ENCODE measurements at regions not wholly inside any gene's neighbourhood (a gene's known extent, or its start where the extent isn't known, plus 50 kb on each side); places are given as distances from the start of the nearest gene placed in this dataset.

- TF ChIP-seq, protein P1, sequence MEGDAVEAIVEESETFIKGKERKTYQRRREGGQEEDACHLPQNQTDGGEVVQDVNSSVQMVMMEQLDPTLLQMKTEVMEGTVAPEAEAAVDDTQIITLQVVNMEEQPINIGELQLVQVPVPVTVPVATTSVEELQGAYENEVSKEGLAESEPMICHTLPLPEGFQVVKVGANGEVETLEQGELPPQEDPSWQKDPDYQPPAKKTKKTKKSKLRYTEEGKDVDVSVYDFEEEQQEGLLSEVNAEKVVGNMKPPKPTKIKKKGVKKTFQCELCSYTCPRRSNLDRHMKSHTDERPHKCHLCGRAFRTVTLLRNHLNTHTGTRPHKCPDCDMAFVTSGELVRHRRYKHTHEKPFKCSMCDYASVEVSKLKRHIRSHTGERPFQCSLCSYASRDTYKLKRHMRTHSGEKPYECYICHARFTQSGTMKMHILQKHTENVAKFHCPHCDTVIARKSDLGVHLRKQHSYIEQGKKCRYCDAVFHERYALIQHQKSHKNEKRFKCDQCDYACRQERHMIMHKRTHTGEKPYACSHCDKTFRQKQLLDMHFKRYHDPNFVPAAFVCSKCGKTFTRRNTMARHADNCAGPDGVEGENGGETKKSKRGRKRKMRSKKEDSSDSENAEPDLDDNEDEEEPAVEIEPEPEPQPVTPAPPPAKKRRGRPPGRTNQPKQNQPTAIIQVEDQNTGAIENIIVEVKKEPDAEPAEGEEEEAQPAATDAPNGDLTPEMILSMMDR (IDR thresholded peaks at IDR 0.05; ENCODE audit: low read depth, low read length), result no peak
- Histone ChIP-seq H3K27ac (no peak overlapping the region), H3K9me3 (ENCODE audit: low read depth) (no peaks in the 10 kb centered on the region), H3K36me3 (no peaks in the 10 kb centered on the region), H3K4me3 (no peak overlapping the region), H3K4me1 (ENCODE audit: low read depth) (no peaks in the 10 kb centered on the region), H3K27me3 (no peaks in the 10 kb centered on the region)
- no peak for DNase-seq (ENCODE audit: low read depth in 1 of 2, low spot score in 1 of 2)
Observed at GRCh38 chr4:31662951-31663350, 942.8 kb downstream of the PCDH7 start.

DNA sequence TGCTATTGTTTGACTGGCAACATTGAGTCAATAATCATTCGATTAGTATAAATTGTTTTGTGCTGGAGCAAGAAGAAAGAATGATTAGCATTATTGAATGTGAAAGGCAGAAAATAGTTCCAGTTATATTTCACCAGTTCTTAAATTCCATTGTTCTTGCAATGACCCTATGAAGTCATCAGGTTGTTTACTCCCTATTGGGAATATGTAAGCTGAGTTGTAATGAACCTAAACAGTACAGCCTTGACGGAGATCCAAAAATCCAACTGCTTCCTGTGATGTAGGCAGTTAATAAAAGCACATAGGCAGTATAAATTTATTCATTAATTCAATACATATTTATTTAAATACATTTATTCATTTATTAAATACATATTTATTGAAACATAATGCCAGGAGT lies 947.5 kb downstream of the PCDH7 start:
- no peak overlapping the region for H3K4me3 ChIP-seq
- H3K27ac ChIP-seq, result no peak overlapping the region
- H3K9me3 ChIP-seq (ENCODE audit: low read depth), result no peaks in the 10 kb centered on the region
- no peaks in the 10 kb centered on the region for H3K36me3 ChIP-seq
- no peaks in the 10 kb centered on the region for H3K4me1 ChIP-seq (ENCODE audit: low read depth)
- H3K27me3 ChIP-seq, result no peaks in the 10 kb centered on the region
- TF ChIP-seq, protein P1 (IDR thresholded peaks at IDR 0.05; ENCODE audit: low read depth, low read length), result no peak
- DNase-seq (ENCODE audit: low read depth in 1 of 2, low spot score in 1 of 2), result no peak

DNA sequence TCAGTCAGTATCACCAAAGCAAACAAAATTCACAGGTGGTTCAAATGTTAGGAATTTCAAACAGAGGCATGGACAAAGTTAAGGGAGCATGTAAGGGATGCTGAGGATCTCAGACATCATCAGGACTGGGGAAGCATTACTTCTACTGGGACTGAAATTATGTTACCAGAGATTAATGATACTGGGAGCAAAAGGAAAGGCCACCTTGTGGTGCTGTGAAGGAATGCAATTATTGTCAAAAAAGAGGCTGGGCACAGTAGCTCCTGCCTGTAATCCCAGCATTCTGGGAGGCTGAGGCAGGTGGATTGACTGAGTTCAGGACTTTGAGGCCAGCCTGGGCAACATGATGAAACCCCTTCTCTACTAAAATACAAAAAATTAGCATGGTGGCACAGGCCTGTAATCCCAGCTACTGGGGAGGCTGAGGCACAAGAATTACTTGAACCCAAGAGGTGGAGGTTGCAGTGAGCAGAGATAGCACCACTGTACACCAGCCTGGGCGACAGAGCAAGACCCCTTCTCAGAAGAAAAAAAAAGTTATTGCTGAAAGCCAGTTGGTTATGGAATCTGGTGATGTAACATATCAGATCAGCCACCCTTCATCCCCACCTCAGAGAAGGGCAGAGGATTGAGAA lies 954.3 kb downstream of the PCDH7 start:
- Histone ChIP-seq H3K36me3 (no peaks in the 10 kb centered on the region), H3K9me3 (ENCODE audit: low read depth) (no peaks in the 10 kb centered on the region), H3K27ac (no peak overlapping the region), H3K27me3 (no peaks in the 10 kb centered on the region), H3K4me3 (no peak overlapping the region), H3K4me1 (ENCODE audit: low read depth) (no peaks in the 10 kb centered on the region)
- TF ChIP-seq, protein P1 (IDR thresholded peaks at IDR 0.05; ENCODE audit: low read depth, low read length), result peak; percentile 56
- DNase-seq (ENCODE audit: low read depth in 1 of 2, low spot score in 1 of 2), result peak; percentile 32 to 35

- H3K36me3 ChIP-seq, result no peaks in the 10 kb centered on the region
- no peaks in the 10 kb centered on the region for H3K4me1 ChIP-seq (ENCODE audit: low read depth)
- TF ChIP-seq, protein P1 (IDR thresholded peaks at IDR 0.05; ENCODE audit: low read depth, low read length), result no peak
- no peak overlapping the region for H3K4me3 ChIP-seq
- H3K9me3 ChIP-seq (ENCODE audit: low read depth), result no peaks in the 10 kb centered on the region
- no peaks in the 10 kb centered on the region for H3K27me3 ChIP-seq
- DNase-seq (ENCODE audit: low read depth in 1 of 2, low spot score in 1 of 2), result no peak
- no peak overlapping the region for H3K27ac ChIP-seq
Observed at GRCh38 chr4:31678356-31678755, 958.2 kb downstream of the PCDH7 start.

DNA sequence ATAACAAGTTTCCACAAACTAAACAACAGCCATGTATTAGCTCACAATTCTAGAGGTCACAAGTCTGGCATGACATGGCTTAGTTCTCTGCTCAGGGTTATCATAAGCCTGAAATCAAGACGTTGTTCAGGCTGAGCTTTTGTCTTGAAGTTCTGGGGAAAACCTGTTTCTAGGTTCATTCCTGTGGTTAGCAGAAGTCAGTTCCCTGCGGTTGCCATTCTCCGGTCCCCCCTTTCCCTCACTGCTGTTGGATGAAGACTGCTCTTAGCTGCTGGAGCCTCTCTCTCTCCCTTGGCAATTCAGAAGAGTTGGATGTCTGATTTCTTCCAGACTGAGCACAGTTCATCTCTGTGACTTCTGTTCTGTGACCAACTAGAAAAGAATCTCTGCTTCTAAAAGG lies 962.6 kb downstream of the PCDH7 start:
- Histone ChIP-seq H3K27ac (no peak overlapping the region), H3K4me1 (ENCODE audit: low read depth) (no peaks in the 10 kb centered on the region)
- DNase-seq (ENCODE audit: low read depth in 1 of 2, low spot score in 1 of 2), result peak in 1 of 2 donors; percentile 23

More for the DNA sequence above, 962.6 kb downstream of the PCDH7 start:
- no peaks in the 10 kb centered on the region for H3K27me3 ChIP-seq
- H3K36me3 ChIP-seq, result no peaks in the 10 kb centered on the region
- no peaks in the 10 kb centered on the region for H3K9me3 ChIP-seq (ENCODE audit: low read depth)
- H3K4me3 ChIP-seq, result no peak overlapping the region
- TF ChIP-seq, protein P1 (IDR thresholded peaks at IDR 0.05; ENCODE audit: low read depth, low read length), result no peak
